ENCODE measurements at regions not wholly inside any gene's neighbourhood (a gene's known extent, or its start where the extent isn't known, plus 50 kb on each side); places are given as distances from the start of the nearest gene placed in this dataset.

GRCh38 chr3:64405211-64405835 is 180.1 kb upstream of the PRICKLE2 start:
- TF ChIP-seq CTCF (IDR thresholded peaks at IDR 0.05; ENCODE audit: low read depth, low read length) (no peak), MAX (IDR thresholded peaks at IDR 0.05; ENCODE audit: low read depth, low read length) (no peak)
